ENCODE measurements at regions not wholly inside any gene's neighbourhood (a gene's known extent, or its start where the extent isn't known, plus 50 kb on each side); places are given as distances from the start of the nearest gene placed in this dataset.

DNA sequence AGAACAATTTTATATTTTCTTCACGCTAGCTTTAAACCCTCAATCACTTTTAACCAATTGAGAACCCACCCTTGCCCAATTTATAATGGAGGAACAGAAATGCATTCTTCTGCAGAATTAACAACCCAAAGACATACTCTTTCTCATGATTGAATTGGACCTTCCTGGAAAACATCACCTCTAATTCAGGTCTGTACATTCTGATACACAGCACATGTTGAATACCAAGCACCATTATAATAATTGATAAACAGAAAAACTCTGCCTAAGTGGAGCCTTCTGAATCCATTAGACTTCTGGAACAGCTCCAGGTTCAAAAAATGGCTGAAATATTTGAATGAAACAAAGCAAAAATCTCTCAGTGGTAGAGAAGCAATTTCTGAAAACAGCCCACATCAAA is 105.4 kb downstream of the FAM76B start:
- H3K4me1 ChIP-seq (ENCODE audit: control insufficient read depth, extremely low read depth, insufficient read depth, low read length), result no peaks in the 10 kb centered on the region
- DNase-seq (ENCODE audit: low read depth, low spot score) (no peak), FAIRE-seq (no peak)
- intact Hi-C loops (cut with micrococcal nuclease), result no loop called here
- H4K20me1 ChIP-seq (replicated peaks; ENCODE audit: control insufficient read depth, extremely low read depth, insufficient read depth, low read length), result no peaks in the 10 kb centered on the region
- no peaks in the 10 kb centered on the region for H3K36me3 ChIP-seq (ENCODE audit: control insufficient read depth in 2 of 2, extremely low read depth in 1 of 2, insufficient read depth in 2 of 2, low read length in 2 of 2)
- no TSS peak for BruUV-seq (replicated peaks)
- peaks cover 0 to 3% of the 10 kb centered on the region in 2 experiments for H3K27me3 ChIP-seq (ENCODE audit: control insufficient read depth in 2 of 2, insufficient read depth in 2 of 2, low read length in 2 of 2)
- no peak overlapping the region for H3K4me2 ChIP-seq (ENCODE audit: insufficient read depth, low read length)
- H2AFZ ChIP-seq (ENCODE audit: low read depth, low read length), result no peak overlapping the region
- POLR2A ChIA-PET, result no interaction called here
- no peak overlapping the region for H3K4me3 ChIP-seq (replicated peaks in 1 of 3; ENCODE audit: insufficient read depth in 1 of 3, low read depth in 1 of 3, low read length in 3 of 3)
- no peak for TF ChIP-seq EZH2 (IDR thresholded peaks at IDR 0.05; ENCODE audit: borderline replicate concordance, low read depth, low read length, severe bottlenecking)
- no peak for TF ChIP-seq GATA2 (IDR thresholded peaks at IDR 0.05; ENCODE audit: insufficient read depth, insufficient read length, low read depth, low read length)
- no peak for TF ChIP-seq CTCF (IDR thresholded peaks at IDR 0.05; ENCODE audit: extremely low read depth in 1 of 2, insufficient read depth in 1 of 2, low read depth in 1 of 2, low read length in 2 of 2)
- TF ChIP-seq FOS (IDR thresholded peaks at IDR 0.05; ENCODE audit: borderline replicate concordance, insufficient read depth, low read length), result no peak
- TF ChIP-seq POLR2AphosphoS5 (IDR thresholded peaks at IDR 0.05; ENCODE audit: insufficient read depth, low read depth, low read length), result no peak
- TF ChIP-seq MYC (IDR thresholded peaks at IDR 0.05; ENCODE audit: low read depth, low read length), result no peak
- no peak for TF ChIP-seq POLR2A (IDR thresholded peaks at IDR 0.05; ENCODE audit: low read depth, low read length)
- TF ChIP-seq JUN (IDR thresholded peaks at IDR 0.05; ENCODE audit: borderline replicate concordance, insufficient read depth, insufficient read length, low read depth), result no peak
- TF ChIP-seq MAX (IDR thresholded peaks at IDR 0.05; ENCODE audit: insufficient read depth, insufficient read length), result no peak
- CTCF ChIA-PET, result interaction anchor here (1.3 to 2.5 kb wide), 2 partner anchors 15 to 21 kb away, joined by 3 to 10 read pairs; no protein-coding TSS in a partner anchor
- H3K9me1 ChIP-seq (replicated peaks; ENCODE audit: control insufficient read depth, extremely low read depth, insufficient read depth, low read length), result no peaks in the 10 kb centered on the region
- H3K79me2 ChIP-seq (ENCODE audit: control insufficient read depth, insufficient read depth, low read length), result no peaks in the 10 kb centered on the region
- dilution Hi-C loops (cut with MboI; ENCODE audit: extremely low pct_ligation_motif_present, low sequenced_read_pairs), result no loop called here
- no peaks in the 10 kb centered on the region for H3K9me3 ChIP-seq (replicated peaks; ENCODE audit: control insufficient read depth, insufficient read depth, low read length)
- no peak overlapping the region for H3K9ac ChIP-seq (replicated peaks; ENCODE audit: extremely low read depth, insufficient read depth, low read length)
- H3K27ac ChIP-seq (ENCODE audit: insufficient read depth, low read depth, low read length), result no peak overlapping the region

Measured in endothelial cell of umbilical vein (primary cell).